NCI-H1694 (cell line): ENCODE measurements at regions not wholly inside any gene's neighbourhood (a gene's known extent, or its start where the extent isn't known, plus 50 kb on each side); places are given as distances from the start of the nearest gene placed in this dataset.

Experiments used
- DNase-seq: peaks from one replicate; lab custom pipeline; 2025; lab: John Stamatoyannopoulos, UW

GRCh38 chr6:44560458-44561059, 173.1 kb downstream of the CDC5L start:
- DNase-seq = no peak

GRCh38 chr6:44561060-44561623, 173.6 kb downstream of the CDC5L start:
- DNase-seq = no peak

GRCh38 chr6:44561832-44562665, 174.5 kb downstream of the CDC5L start:
- DNase-seq = no peak

- no peak for DNase-seq
Measured at GRCh38 chr6:44563397-44563796, 175.9 kb downstream of the CDC5L start.

- no peak for DNase-seq
Measured at GRCh38 chr6:44564906-44565524, 177.5 kb downstream of the CDC5L start.

GRCh38 chr6:44567406-44567805, 179.9 kb downstream of the CDC5L start:
- no peak for DNase-seq

- DNase-seq = no peak
Measured at GRCh38 chr6:44569131-44569530, 181.6 kb downstream of the CDC5L start.

GRCh38 chr6:44569931-44570385, 182.5 kb downstream of the CDC5L start:
- no peak for DNase-seq

- DNase-seq = no peak
Measured at GRCh38 chr6:44571510-44571909, 184.0 kb downstream of the CDC5L start.

GRCh38 chr6:44572346-44572745, 184.8 kb downstream of the CDC5L start:
- DNase-seq = no peak

GRCh38 chr6:44575644-44576043, 188.1 kb downstream of the CDC5L start:
- no peak for DNase-seq

GRCh38 chr6:44576132-44576631, 188.7 kb downstream of the CDC5L start:
- DNase-seq = no peak

- no peak for DNase-seq
Measured at GRCh38 chr6:44580901-44581300, 193.4 kb downstream of the CDC5L start.

GRCh38 chr6:44582930-44583329, 195.4 kb downstream of the CDC5L start:
- DNase-seq = no peak

GRCh38 chr6:44590471-44590870, 203.0 kb downstream of the CDC5L start:
- DNase-seq = no peak

GRCh38 chr6:44593539-44593944, 206.0 kb downstream of the CDC5L start:
- peak; percentile 41 for DNase-seq

GRCh38 chr6:44594481-44594880, 207.0 kb downstream of the CDC5L start:
- DNase-seq = no peak

- DNase-seq = no peak
Measured at GRCh38 chr6:44598679-44599078, 211.2 kb downstream of the CDC5L start.

- DNase-seq = no peak
Measured at GRCh38 chr6:44599672-44600071, 212.2 kb downstream of the CDC5L start.

- no peak for DNase-seq
Measured at GRCh38 chr6:44603044-44603686, 215.7 kb downstream of the CDC5L start.

GRCh38 chr6:44606504-44606903, 219.0 kb downstream of the CDC5L start:
- DNase-seq = no peak

- no peak for DNase-seq
Measured at GRCh38 chr6:44606976-44607375, 219.5 kb downstream of the CDC5L start.
